ENCODE measurements at regions not wholly inside any gene's neighbourhood (a gene's known extent, or its start where the extent isn't known, plus 50 kb on each side); places are given as distances from the start of the nearest gene placed in this dataset.

DNA sequence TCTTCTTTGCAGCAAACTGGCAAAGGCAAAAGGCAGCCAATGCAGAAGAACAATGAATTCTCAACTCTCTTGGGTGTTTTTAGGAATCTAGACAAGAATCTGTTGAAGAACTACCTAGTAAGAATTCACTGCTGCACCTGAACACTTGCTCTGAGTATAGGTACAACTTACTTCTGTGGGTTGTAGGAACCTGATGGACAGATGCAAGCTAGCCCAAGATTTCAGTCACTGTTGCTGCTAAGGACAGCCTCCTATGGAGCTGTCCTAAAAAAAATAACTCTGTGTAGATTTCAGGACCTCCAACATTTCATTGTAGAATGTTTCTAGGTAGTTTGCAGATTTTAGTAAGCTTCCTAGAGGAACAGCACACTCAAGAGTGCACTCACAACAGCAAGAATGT is 363.5 kb downstream of the CBLN2 start:
- TF ChIP-seq, protein P1, sequence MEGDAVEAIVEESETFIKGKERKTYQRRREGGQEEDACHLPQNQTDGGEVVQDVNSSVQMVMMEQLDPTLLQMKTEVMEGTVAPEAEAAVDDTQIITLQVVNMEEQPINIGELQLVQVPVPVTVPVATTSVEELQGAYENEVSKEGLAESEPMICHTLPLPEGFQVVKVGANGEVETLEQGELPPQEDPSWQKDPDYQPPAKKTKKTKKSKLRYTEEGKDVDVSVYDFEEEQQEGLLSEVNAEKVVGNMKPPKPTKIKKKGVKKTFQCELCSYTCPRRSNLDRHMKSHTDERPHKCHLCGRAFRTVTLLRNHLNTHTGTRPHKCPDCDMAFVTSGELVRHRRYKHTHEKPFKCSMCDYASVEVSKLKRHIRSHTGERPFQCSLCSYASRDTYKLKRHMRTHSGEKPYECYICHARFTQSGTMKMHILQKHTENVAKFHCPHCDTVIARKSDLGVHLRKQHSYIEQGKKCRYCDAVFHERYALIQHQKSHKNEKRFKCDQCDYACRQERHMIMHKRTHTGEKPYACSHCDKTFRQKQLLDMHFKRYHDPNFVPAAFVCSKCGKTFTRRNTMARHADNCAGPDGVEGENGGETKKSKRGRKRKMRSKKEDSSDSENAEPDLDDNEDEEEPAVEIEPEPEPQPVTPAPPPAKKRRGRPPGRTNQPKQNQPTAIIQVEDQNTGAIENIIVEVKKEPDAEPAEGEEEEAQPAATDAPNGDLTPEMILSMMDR (IDR thresholded peaks at IDR 0.05; ENCODE audit: low read depth, low read length, missing control alignments): no peak
- DNase-seq (ENCODE audit: extremely low read depth, low read depth): no peak
- no peak overlapping the region for H3K4me3 ChIP-seq (replicated peaks; ENCODE audit: low read depth, low read length)

GRCh38 chr18:72174972-72175649 is 369.0 kb downstream of the CBLN2 start:
- no peak for DNase-seq (ENCODE audit: extremely low read depth, low read depth)
- TF ChIP-seq, protein P1 (IDR thresholded peaks at IDR 0.05; ENCODE audit: low read depth, low read length, missing control alignments): no peak
- no peak overlapping the region for H3K4me3 ChIP-seq (replicated peaks; ENCODE audit: low read depth, low read length)

GRCh38 chr18:72171596-72171995 is 372.5 kb downstream of the CBLN2 start:
- no peak for DNase-seq (ENCODE audit: extremely low read depth, low read depth)
- TF ChIP-seq, protein P1 (IDR thresholded peaks at IDR 0.05; ENCODE audit: low read depth, low read length, missing control alignments): no peak
- H3K4me3 ChIP-seq (replicated peaks; ENCODE audit: low read depth, low read length): no peak overlapping the region

- no peak overlapping the region for H3K4me3 ChIP-seq (replicated peaks; ENCODE audit: low read depth, low read length)
- TF ChIP-seq, protein P1 (IDR thresholded peaks at IDR 0.05; ENCODE audit: low read depth, low read length, missing control alignments): no peak
- DNase-seq (ENCODE audit: extremely low read depth, low read depth): no peak
These were observed 382.5 kb downstream of the CBLN2 start for GRCh38 chr18:72161691-72162090.

GRCh38 chr18:72160510-72161445 is 383.4 kb downstream of the CBLN2 start:
- no peak for DNase-seq (ENCODE audit: extremely low read depth, low read depth)
- TF ChIP-seq, protein P1 (IDR thresholded peaks at IDR 0.05; ENCODE audit: low read depth, low read length, missing control alignments): no peak
- H3K4me3 ChIP-seq (replicated peaks; ENCODE audit: low read depth, low read length): no peak overlapping the region

DNA sequence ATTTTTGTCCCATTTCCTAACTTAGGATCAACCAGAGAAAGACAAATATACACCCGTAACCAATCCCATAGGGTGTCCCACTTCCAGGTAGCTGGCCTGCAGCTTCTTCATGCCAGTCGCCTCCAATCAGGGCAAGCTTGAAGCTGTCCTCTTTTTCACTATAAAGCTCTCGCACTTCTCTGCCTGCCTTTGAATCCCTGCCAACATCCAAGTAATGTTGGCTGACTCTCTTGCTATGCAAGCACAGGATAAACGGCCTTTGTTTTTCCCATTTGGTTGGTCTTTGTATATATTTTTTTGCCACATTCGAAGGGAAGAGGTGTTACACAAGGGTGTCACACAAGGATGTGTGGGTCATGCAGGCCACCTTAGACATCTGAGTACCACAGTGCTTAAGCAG is 388.8 kb downstream of the CBLN2 start:
- no peak for DNase-seq (ENCODE audit: extremely low read depth, low read depth)
- H3K4me3 ChIP-seq (replicated peaks; ENCODE audit: low read depth, low read length): no peak overlapping the region
- TF ChIP-seq, protein P1 (IDR thresholded peaks at IDR 0.05; ENCODE audit: low read depth, low read length, missing control alignments): no peak
